IPS-15b (cell line): ENCODE measurements at regions not wholly inside any gene's neighbourhood (a gene's known extent, or its start where the extent isn't known, plus 50 kb on each side); places are given as distances from the start of the nearest gene placed in this dataset.

Experiments used
- H3K27me3 ChIP-seq: one replicate; pipeline ENCODE4 v1.6.1; 2013; ENCODE audit warnings: low read length; ENCODE audit not compliant: control insufficient read depth, insufficient read depth
- H3K36me3 ChIP-seq: one replicate; pipeline ENCODE4 v1.6.1; 2013; ENCODE audit warnings: low read length; ENCODE audit not compliant: control insufficient read depth, insufficient read depth
- H3K4me1 ChIP-seq: one replicate; pipeline ENCODE4 v1.6.1; 2013; ENCODE audit warnings: mild to moderate bottlenecking, low read length; ENCODE audit not compliant: control insufficient read depth, insufficient read depth
- H3K4me3 ChIP-seq: one replicate; pipeline ENCODE4 v1.5.1; 2013; ENCODE audit warnings: low read depth, low read length
- H3K9ac ChIP-seq: one replicate; pipeline ENCODE4 v1.6.1; 2013; ENCODE audit warnings: low read depth, mild to moderate bottlenecking, low read length
- H3K9me3 ChIP-seq: one replicate; pipeline ENCODE4 v1.6.1; 2013; ENCODE audit warnings: mild to moderate bottlenecking, low read length; ENCODE audit not compliant: control insufficient read depth, insufficient read depth

- H3K9me3 ChIP-seq = no peaks in the 10 kb centered on the region
- H3K4me1 ChIP-seq = no peaks in the 10 kb centered on the region
Observed at GRCh38 chr9:109830545-109830944, 50.5 kb downstream of the PALM2AKAP2 start.

DNA sequence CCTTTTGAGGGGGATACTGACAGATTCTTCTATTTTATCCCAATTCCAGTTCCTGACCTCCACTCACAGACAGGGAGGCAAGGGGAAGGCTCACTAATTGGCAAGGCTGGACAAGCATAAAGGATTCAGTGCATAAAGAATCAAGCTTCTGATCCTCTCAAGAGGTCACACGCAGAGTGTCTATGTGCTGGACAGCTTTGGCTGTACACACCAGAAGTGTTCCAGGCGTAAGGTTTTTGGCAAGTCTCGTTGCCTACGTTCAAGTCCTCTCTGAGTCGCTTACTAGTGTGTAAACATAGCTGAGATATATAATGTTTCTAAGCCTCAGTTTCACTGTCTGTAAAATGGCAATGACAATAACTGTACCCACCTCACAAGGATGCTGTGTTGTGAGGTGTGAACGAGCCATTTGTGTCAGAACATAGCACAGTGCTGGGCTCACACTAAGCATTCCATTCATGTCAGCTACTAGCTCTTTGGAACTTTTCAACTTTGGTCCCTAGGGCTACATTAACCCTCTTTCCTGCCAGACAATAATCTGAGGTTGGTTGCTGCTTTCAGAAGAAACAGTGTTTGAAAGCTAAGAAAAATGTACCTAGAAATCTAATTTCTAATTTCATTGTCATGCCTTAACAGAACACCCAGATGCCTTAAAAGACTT is 52.1 kb downstream of the PALM2AKAP2 start:
- H3K4me1 ChIP-seq = no peaks in the 10 kb centered on the region
- no peak overlapping the region for H3K9ac ChIP-seq
- H3K4me3 ChIP-seq = no peak overlapping the region
- H3K36me3 ChIP-seq = no peaks in the 10 kb centered on the region
- no peaks in the 10 kb centered on the region for H3K9me3 ChIP-seq
- H3K27me3 ChIP-seq = no peaks in the 10 kb centered on the region

More at GRCh38 chr9:109830545-109830944, 50.5 kb downstream of the PALM2AKAP2 start:
- Histone ChIP-seq H3K27me3 (no peaks in the 10 kb centered on the region), H3K36me3 (no peaks in the 10 kb centered on the region), H3K9ac (no peak overlapping the region), H3K4me3 (no peak overlapping the region)

GRCh38 chr9:109834855-109835254 is 54.9 kb downstream of the PALM2AKAP2 start:
- Histone ChIP-seq H3K9ac (no peak overlapping the region), H3K36me3 (no peaks in the 10 kb centered on the region), H3K4me3 (no peak overlapping the region), H3K4me1 (no peaks in the 10 kb centered on the region), H3K27me3 (no peaks in the 10 kb centered on the region), H3K9me3 (no peaks in the 10 kb centered on the region)

DNA sequence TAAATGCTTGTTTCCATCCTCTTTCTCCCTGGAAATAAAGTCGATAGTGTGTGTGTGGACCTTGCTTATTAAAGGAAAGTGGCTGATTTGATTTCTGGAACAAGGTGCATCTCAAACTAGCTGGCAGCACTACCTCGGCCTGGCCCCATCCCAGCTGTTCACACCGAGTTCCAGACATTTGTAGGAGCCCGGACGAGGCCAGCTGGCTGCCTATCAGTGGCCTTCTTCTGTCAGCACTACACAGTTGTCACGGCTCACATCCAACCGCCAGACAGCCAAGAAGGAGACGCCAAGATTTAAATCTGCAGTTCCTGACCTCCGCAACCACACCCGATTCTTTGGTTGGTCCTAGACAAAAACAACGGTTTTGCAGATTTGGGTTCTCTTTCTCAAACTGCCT is 63.6 kb downstream of the PALM2AKAP2 start:
- no peaks in the 10 kb centered on the region for H3K4me1 ChIP-seq
- H3K36me3 ChIP-seq = no peaks in the 10 kb centered on the region

GRCh38 chr9:109845226-109845625 is 65.2 kb downstream of the PALM2AKAP2 start:
- H3K4me3 ChIP-seq = no peak overlapping the region
- H3K4me1 ChIP-seq = no peaks in the 10 kb centered on the region
- no peaks in the 10 kb centered on the region for H3K36me3 ChIP-seq
- H3K9me3 ChIP-seq = no peaks in the 10 kb centered on the region
- H3K9ac ChIP-seq = no peak overlapping the region
- H3K27me3 ChIP-seq = no peaks in the 10 kb centered on the region

More for the DNA sequence above, 63.6 kb downstream of the PALM2AKAP2 start:
- Histone ChIP-seq H3K9ac (no peak overlapping the region), H3K27me3 (no peaks in the 10 kb centered on the region), H3K9me3 (no peaks in the 10 kb centered on the region), H3K4me3 (no peak overlapping the region)

DNA sequence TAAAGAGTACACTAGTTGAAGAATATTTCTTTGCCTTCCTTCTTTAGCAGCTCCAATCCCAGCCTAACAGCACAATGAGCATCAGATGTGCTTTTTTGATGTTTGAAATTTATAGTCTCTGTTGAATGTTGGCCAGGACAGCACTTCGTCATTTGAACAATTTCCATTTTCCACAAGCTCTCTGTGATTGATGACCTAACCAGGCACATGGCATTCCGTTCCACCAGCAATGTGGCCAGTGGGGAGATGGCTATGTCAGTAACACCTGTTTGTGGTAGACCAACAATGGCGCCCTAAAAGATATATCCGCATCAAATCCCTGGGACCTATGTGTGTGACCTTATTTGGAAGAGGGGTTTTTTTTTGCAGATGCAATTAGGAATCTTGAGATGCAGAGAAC is 66.8 kb downstream of the PALM2AKAP2 start:
- Histone ChIP-seq H3K4me1 (no peaks in the 10 kb centered on the region), H3K9ac (no peak overlapping the region), H3K27me3 (no peaks in the 10 kb centered on the region), H3K36me3 (no peaks in the 10 kb centered on the region), H3K4me3 (no peak overlapping the region), H3K9me3 (no peaks in the 10 kb centered on the region)

DNA sequence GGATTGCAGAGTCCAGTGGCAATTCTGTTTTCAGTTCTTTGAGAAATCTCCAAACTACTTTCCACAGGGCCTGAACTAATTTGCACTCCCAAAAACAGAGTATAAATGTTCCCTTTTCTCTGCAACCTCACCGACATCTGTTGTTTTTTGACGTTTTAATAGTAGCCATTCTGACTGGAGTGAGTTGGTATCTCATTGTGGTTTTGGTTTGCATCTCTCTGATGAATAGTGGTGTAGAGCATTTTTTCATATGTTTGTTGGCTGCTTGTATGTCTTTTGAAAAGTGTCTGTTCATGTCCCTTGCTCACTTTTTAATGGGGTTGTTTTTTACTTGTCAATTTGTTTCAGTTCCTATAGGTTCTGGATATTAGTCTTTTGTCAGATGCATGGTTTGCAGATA is 72.6 kb downstream of the PALM2AKAP2 start:
- Histone ChIP-seq H3K4me1 (no peaks in the 10 kb centered on the region), H3K36me3 (no peaks in the 10 kb centered on the region), H3K9me3 (no peaks in the 10 kb centered on the region), H3K27me3 (no peaks in the 10 kb centered on the region), H3K9ac (no peak overlapping the region), H3K4me3 (no peak overlapping the region)

DNA sequence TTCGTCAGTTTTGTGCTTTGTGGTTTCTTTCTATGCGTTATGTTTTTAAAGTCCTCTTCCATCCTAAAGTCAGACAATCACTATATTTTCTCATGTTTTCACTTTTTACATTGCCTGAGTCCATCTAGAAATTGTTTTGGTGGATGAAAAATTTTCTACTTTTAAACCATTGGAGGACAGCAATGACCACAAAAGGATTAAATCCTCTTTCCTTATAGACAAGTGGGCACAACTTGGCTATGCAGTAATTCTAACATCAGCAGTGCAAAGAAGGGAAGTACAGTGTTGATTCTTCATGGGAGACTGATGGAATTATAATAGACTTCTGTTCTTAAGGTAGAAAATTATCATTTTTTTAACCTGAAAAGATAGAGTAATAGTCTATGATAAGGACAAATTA is 75.5 kb downstream of the PALM2AKAP2 start:
- no peaks in the 10 kb centered on the region for H3K4me1 ChIP-seq
- H3K9ac ChIP-seq = no peak overlapping the region
- no peak overlapping the region for H3K4me3 ChIP-seq
- H3K36me3 ChIP-seq = no peaks in the 10 kb centered on the region
- no peaks in the 10 kb centered on the region for H3K9me3 ChIP-seq
- H3K27me3 ChIP-seq = no peaks in the 10 kb centered on the region

- no peaks in the 10 kb centered on the region for H3K4me1 ChIP-seq
- H3K9ac ChIP-seq = no peak overlapping the region
- H3K36me3 ChIP-seq = no peaks in the 10 kb centered on the region
- no peaks in the 10 kb centered on the region for H3K27me3 ChIP-seq
- no peaks in the 10 kb centered on the region for H3K9me3 ChIP-seq
- no peak overlapping the region for H3K4me3 ChIP-seq
Observed at GRCh38 chr9:109856785-109857184, 76.8 kb downstream of the PALM2AKAP2 start.

DNA sequence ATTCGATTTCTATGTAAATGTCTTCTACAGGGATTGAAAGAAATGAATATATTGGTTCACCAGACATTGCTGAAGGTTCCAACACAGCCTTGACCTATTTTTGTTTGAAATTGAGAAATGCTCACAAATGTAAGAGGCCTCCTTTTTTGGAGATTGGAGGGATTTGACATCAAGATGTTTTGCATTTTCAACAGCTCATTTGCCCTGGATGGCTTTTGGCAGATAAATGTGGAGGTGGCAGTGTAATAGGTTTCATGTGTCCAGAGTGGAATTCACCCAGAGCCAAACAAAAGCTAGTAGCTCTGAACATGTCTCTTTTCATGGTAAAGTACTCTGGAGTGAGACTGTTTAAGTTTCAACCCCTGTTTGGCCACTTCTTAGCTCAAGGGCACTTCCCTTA is 77.3 kb downstream of the PALM2AKAP2 start:
- Histone ChIP-seq H3K9me3 (no peaks in the 10 kb centered on the region), H3K27me3 (no peaks in the 10 kb centered on the region), H3K9ac (no peak overlapping the region), H3K36me3 (no peaks in the 10 kb centered on the region), H3K4me1 (no peaks in the 10 kb centered on the region), H3K4me3 (no peak overlapping the region)

DNA sequence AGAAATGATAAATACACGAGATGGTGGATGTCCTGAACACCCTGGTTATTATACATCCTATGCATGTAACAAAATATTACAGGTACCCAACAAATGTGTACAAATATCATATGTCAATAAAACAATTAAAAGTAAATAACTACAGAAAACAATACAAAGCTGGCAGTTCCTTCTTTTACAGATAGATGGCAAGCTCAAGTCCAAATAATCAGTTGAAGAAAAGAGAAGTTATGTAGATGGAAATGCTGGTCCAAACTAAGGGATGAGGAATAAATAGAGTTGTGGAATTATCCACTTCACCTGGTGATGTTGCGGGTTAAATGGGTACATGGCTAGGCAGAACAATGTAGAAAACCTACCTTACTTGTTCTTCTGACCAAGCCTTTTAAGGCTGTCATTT is 79.4 kb downstream of the PALM2AKAP2 start:
- Histone ChIP-seq H3K4me1 (no peaks in the 10 kb centered on the region), H3K27me3 (no peaks in the 10 kb centered on the region), H3K9ac (no peak overlapping the region), H3K36me3 (no peaks in the 10 kb centered on the region), H3K9me3 (no peaks in the 10 kb centered on the region), H3K4me3 (no peak overlapping the region)

GRCh38 chr9:109860521-109860920 is 80.5 kb downstream of the PALM2AKAP2 start:
- no peaks in the 10 kb centered on the region for H3K36me3 ChIP-seq
- no peaks in the 10 kb centered on the region for H3K27me3 ChIP-seq
- no peak overlapping the region for H3K9ac ChIP-seq
- no peak overlapping the region for H3K4me3 ChIP-seq
- H3K4me1 ChIP-seq = no peaks in the 10 kb centered on the region
- no peaks in the 10 kb centered on the region for H3K9me3 ChIP-seq
